Adrenal gland (tissue), 9 donors: ENCODE measurements at regions not wholly inside any gene's neighbourhood (a gene's known extent, or its start where the extent isn't known, plus 50 kb on each side); places are given as distances from the start of the nearest gene placed in this dataset.

Source experiments
- DNase-seq, 7 donors: peaks; one replicate each; pipeline ENCODE4 v3.0.0-alpha.2; 2019 to 2020
- H3K27ac ChIP-seq, 5 donors: fragments of 200-600 bp; sonication (generic) in 4 of 5; 1 replicate in 3 of 5; 2 replicates in 2 of 5; pipeline versions ENCODE4 v1.5.1 to v1.8.0; 2016 to 2020; ENCODE audit warnings: mild to moderate bottlenecking in 1 of 5
- H3K27me3 ChIP-seq: fragments of 200-600 bp; 2 replicates; pipeline ENCODE4 v1.8.0; 2021
- H3K36me3 ChIP-seq, 2 donors: fragments of 200-600 bp; replicated peaks in 1 of 2; 1 replicate in 1 of 2; 2 replicates in 1 of 2; pipeline versions ENCODE4 v1.5.1 to v1.8.0; 2018 to 2022
- H3K4me1 ChIP-seq, 2 donors: fragments of 200-600 bp; replicated peaks in 1 of 2; 1 replicate in 1 of 2; 2 replicates in 1 of 2; pipeline versions ENCODE4 v1.5.1 to v1.8.0; 2018 to 2021
- H3K4me3 ChIP-seq, 4 donors: fragments of 200-600 bp; sonication (generic) in 3 of 4; one replicate each; pipeline ENCODE4 v1.5.1; 2016 to 2018
- H3K9me3 ChIP-seq, 3 donors: fragments of 200-600 bp; sonication (generic) in 1 of 3; replicated peaks in 1 of 3; 1 replicate in 2 of 3; 2 replicates in 1 of 3; pipeline versions ENCODE4 v1.5.1 to v1.8.0; 2016 to 2021
- CTCF ChIP-seq, 6 experiments: fragments of 450-650 bp in 4 of 6; fragments of 200-600 bp in 2 of 6; sonication (generic) in 1 of 6; IDR thresholded peaks; 1 replicate in 5 of 6; 2 replicates in 1 of 6; pipeline versions ENCODE4 v1.5.1 to v1.8.0; 2016 to 2021; ENCODE audit warnings: antibody characterized with exemption in 6 of 6, mild to moderate bottlenecking in 2 of 6, moderate library complexity in 1 of 6
- POLR2A ChIP-seq, 2 donors: fragments of 450-650 bp; IDR thresholded peaks; one replicate each; pipeline ENCODE4 v1.6.1; 2017; ENCODE audit warnings: antibody characterized with exemption in 2 of 2, mild to moderate bottlenecking in 2 of 2, moderate library complexity in 1 of 2
- whole genome bisulfite sequencing, 4 donors: extraction: QIAGEN DNeasy Blood & Tissue Kit in 2 of 4; methylation state at CpG; one replicate each; pipeline versions ENCODE4 v1.1.5 to v1.1.7; 2013 to 2017; 5-methylcytosine and 5-hydroxymethylcytosine counted together
- intact Hi-C, 2 donors: fragments of 100-400 bp; cut with DNase I; formaldehyde crosslinking; loops; one replicate each; pipeline versions ENCODE4 v1.14.1 to v1.15.0; 2022 to 2023
- donor health status: healthy with polysubstance abuse.
- donor health status: Bipolar disorder and iron deficiency.
- donor health status: DM: yes; HTN: yes; CAD: no.
- donor health status: DM: no; HTN: no; CAD: no.
- donor health status: DM: no; HTN: no; CAD: no.

- no peak for DNase-seq
- 56 to 70% (median 66%) methylated on average over 6 of the region's 6 CpGs for WGBS, 4 donors
- TF ChIP-seq POLR2A (IDR thresholded peaks at IDR 0.05) (no peak), CTCF (IDR thresholded peaks at IDR 0.05) (no peak)
- Histone ChIP-seq H3K4me3 (no peak overlapping the region), H3K4me1 (no peaks in the 10 kb centered on the region), H3K27me3 (peaks cover 4% of the 10 kb centered on the region), H3K27ac (no peak overlapping the region), H3K36me3 (no peaks in the 10 kb centered on the region), H3K9me3 (no peaks in the 10 kb centered on the region)
- intact Hi-C loops = no loop called here
These were observed 142.7 kb upstream of the GNAO1 start for GRCh38 chr16:56048425-56049105.

GRCh38 chr16:56047307-56048234, 143.7 kb upstream of the GNAO1 start:
- intact Hi-C loops = no loop called here
- Histone ChIP-seq H3K4me3 (no peak overlapping the region), H3K9me3 (no peaks in the 10 kb centered on the region), H3K27me3 (peaks cover 4% of the 10 kb centered on the region), H3K27ac (no peak overlapping the region), H3K36me3 (no peaks in the 10 kb centered on the region), H3K4me1 (no peaks in the 10 kb centered on the region)
- WGBS, 4 donors = 31 to 61% (median 48%) methylated on average over 4 of the region's 4 CpGs
- TF ChIP-seq CTCF (IDR thresholded peaks at IDR 0.05) = no peak
- DNase-seq = no peak

GRCh38 chr16:56042416-56042815, 148.9 kb upstream of the GNAO1 start:
- TF ChIP-seq POLR2A (IDR thresholded peaks at IDR 0.05) (no peak), CTCF (IDR thresholded peaks at IDR 0.05) (no peak)
- H3K36me3 ChIP-seq = no peaks in the 10 kb centered on the region

GRCh38 chr16:56041556-56042140, 149.6 kb upstream of the GNAO1 start:
- no peak overlapping the region for H3K27ac ChIP-seq
- H3K4me3 ChIP-seq = no peak overlapping the region
- peaks cover 4% of the 10 kb centered on the region for H3K27me3 ChIP-seq
- H3K4me1 ChIP-seq = no peaks in the 10 kb centered on the region
- peak in 2 of 7 donors; percentile 8 to 65 for DNase-seq
- no peaks in the 10 kb centered on the region for H3K9me3 ChIP-seq
- no peaks in the 10 kb centered on the region for H3K36me3 ChIP-seq
- no peak for TF ChIP-seq POLR2A (IDR thresholded peaks at IDR 0.05)
- peak in 4 of 6 experiments; percentile 7 to 35 (median 20) for TF ChIP-seq CTCF (IDR thresholded peaks at IDR 0.05)
- 58 to 86% (median 61%) methylated on average over 3 to 4 of the region's 4 CpGs for WGBS, 4 donors
- intact Hi-C loops = no loop called here

More at GRCh38 chr16:56042416-56042815, 148.9 kb upstream of the GNAO1 start:
- intact Hi-C loops = no loop called here
- H3K27me3 ChIP-seq = peaks cover 4% of the 10 kb centered on the region
- 72 to 80% (median 76%) methylated on average over 4 of the region's 4 CpGs for WGBS, 4 donors
- H3K27ac ChIP-seq = no peak overlapping the region
- H3K9me3 ChIP-seq = no peaks in the 10 kb centered on the region
- no peak overlapping the region for H3K4me3 ChIP-seq
- H3K4me1 ChIP-seq = no peaks in the 10 kb centered on the region
- no peak for DNase-seq
